22Rv1 (cell line): ENCODE measurements at regions not wholly inside any gene's neighbourhood (a gene's known extent, or its start where the extent isn't known, plus 50 kb on each side); places are given as distances from the start of the nearest gene placed in this dataset.
A peak's percentile ranks its signal among the peaks of the same experiment; 100 is the strongest.

Experiments used
- H3K27ac ChIP-seq: fragments of 450-650 bp; 2 replicates; pipeline ENCODE4 v1.5.1; 2017
- ZFX ChIP-seq: fragments of 450-650 bp; IDR thresholded peaks from 2 replicates; pipeline ENCODE4 v1.6.1; 2017; ENCODE audit warnings: antibody characterized with exemption, borderline replicate concordance
- TF ChIP-seq, protein P1 (sequence below): fragments of 450-650 bp; IDR thresholded peaks from 2 replicates; pipeline ENCODE4 v1.5.1; 2017; ENCODE audit warnings: mild to moderate bottlenecking

DNA sequence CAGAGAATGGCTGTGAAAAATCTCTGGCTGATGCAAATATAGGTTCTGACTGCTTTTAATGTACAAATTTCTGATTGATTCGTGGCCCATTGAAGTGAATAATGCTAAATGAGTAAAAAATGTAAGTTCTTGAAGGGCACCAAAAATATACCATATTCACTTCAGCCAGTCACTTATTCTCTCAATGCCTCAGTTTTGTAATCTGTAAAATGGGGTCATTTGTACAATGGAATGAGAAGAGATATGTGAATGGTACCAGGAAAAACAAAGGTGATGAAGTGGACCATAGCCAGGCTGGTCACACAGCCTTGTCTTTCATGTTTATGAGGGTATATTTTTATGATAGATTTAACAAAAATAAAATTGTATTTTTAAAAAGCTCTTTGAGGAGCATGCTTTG lies 441.2 kb upstream of the NR3C2 start:
- H3K27ac ChIP-seq, result no peak overlapping the region
- TF ChIP-seq, protein P1, sequence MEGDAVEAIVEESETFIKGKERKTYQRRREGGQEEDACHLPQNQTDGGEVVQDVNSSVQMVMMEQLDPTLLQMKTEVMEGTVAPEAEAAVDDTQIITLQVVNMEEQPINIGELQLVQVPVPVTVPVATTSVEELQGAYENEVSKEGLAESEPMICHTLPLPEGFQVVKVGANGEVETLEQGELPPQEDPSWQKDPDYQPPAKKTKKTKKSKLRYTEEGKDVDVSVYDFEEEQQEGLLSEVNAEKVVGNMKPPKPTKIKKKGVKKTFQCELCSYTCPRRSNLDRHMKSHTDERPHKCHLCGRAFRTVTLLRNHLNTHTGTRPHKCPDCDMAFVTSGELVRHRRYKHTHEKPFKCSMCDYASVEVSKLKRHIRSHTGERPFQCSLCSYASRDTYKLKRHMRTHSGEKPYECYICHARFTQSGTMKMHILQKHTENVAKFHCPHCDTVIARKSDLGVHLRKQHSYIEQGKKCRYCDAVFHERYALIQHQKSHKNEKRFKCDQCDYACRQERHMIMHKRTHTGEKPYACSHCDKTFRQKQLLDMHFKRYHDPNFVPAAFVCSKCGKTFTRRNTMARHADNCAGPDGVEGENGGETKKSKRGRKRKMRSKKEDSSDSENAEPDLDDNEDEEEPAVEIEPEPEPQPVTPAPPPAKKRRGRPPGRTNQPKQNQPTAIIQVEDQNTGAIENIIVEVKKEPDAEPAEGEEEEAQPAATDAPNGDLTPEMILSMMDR, result no peak
- TF ChIP-seq ZFX, result no peak

DNA sequence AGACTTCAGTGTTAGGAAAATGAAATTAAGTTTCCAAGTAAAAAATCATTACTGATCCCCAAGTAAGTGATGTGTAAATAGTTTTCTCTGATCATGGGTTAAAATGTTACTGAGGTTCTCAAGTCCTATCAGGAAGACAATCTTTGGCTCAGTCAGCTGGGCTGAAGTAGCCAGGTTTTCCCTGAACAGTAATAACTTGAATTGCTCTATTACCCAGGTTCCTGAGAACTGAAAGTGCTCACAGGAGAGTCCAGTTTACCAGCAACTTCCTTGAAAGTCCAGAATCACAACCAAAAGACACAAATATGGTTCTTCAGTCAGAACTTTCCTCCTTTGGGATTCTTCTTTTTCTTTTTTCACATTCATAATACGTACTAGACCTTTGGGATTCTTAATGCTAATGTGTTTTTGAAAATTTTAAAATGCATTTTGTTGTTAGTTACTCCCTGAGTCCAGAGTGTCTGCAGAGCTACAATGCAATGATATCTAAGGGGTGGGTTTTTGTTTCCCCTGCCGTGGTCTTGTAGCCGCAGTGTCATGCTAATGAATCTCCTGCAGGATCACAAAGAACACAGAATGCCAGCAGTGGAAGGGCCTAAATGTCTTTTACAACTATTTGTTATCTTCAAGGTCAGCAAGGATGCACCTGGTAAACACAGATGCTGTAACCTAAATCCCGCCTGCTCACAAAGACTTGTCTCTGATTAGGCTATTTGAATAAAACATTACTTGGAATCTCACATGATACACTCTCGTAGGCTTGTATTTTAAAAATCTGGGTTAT lies 439.8 kb upstream of the NR3C2 start:
- TF ChIP-seq, protein P1, result no peak
- no peak for TF ChIP-seq ZFX
- no peak overlapping the region for H3K27ac ChIP-seq

DNA sequence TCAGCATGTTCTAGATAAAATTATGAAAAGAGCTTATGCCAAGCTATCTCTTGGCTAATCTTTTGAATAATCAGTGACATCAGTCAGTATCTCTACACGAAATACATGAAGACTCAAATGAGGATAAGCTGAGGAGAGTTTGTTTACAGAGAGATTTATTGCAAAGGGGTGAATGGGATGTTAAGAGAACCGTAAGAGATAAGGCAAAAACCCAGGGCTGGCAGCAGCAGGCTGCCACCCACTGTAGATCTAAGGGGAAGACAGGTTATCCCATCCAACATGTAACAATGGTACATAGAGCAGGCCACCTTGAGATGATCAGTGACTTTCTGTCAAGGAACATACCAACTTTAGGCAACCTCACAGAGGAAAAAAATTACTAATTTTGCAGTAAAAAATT lies 432.1 kb upstream of the NR3C2 start:
- TF ChIP-seq, protein P1, result peak; percentile 26
- no peak for TF ChIP-seq ZFX
- H3K27ac ChIP-seq, result no peak overlapping the region

DNA sequence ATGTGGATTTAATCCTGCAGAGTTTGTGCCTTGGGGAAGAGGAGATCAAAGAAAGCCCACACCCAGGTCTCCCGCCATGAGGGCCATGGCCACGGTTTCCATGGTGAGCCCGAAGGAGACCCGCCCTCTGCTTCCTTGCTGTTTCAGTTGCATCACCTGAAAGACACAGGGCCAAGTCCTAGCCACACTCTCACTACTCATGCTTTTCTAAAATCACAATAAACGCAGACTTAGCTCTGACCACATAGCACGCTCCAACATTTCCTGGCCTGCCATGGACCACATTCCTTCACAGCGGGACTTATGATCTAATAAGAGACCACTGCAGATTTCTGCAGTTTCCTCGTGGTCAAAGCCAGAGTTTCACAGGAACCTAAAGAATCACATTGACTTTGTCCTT lies 426.0 kb upstream of the NR3C2 start:
- H3K27ac ChIP-seq, result no peak overlapping the region
- TF ChIP-seq, protein P1, result no peak
- TF ChIP-seq ZFX, result no peak

DNA sequence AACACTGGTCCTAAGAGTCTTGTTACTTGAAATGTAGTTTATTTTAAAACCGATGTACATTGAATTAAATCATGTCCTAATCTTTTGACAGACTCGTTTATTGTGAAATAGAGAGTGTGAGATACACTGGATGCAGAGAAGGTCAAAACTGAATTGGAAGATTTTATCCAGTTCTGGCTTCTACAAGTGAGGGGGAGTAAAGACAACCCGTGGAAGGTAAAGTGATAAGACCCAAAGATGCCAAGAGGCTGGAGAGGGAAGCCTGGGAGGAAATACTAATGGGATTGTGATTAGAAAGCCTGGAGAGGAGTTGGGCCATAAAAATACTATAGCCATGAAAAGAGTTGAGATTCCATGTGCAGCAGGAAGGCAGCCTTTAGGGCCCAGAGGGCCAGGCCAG lies 424.5 kb upstream of the NR3C2 start:
- H3K27ac ChIP-seq, result no peak overlapping the region
- TF ChIP-seq, protein P1, result no peak
- TF ChIP-seq ZFX, result no peak

DNA sequence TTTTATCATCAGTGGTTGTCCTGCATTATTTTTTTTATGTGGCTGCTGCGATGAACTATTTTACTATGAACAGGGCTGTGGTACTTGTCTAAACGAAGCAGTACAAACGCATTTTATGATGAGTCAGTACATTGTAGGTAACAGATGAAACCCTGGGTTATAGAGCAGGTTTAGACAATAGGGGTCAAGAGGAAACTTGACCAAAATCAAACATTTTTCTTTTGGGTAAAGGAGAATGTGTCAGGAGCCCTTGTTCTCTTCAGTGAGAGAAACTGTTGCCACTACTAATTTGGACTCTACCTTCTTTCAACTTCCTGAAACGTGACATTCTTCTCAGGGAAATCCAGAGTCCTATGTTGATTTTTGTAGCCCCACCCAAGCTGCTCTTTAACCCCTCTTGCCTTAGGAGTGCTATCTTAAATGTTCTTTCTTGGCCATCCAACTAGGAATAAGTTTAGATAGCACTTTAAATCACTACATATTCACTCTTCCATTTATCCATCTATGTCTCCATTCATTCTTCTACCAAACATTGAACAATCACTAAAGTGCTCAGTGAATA lies 415.8 kb upstream of the NR3C2 start:
- TF ChIP-seq ZFX, result no peak
- TF ChIP-seq, protein P1, result no peak
- no peak overlapping the region for H3K27ac ChIP-seq

DNA sequence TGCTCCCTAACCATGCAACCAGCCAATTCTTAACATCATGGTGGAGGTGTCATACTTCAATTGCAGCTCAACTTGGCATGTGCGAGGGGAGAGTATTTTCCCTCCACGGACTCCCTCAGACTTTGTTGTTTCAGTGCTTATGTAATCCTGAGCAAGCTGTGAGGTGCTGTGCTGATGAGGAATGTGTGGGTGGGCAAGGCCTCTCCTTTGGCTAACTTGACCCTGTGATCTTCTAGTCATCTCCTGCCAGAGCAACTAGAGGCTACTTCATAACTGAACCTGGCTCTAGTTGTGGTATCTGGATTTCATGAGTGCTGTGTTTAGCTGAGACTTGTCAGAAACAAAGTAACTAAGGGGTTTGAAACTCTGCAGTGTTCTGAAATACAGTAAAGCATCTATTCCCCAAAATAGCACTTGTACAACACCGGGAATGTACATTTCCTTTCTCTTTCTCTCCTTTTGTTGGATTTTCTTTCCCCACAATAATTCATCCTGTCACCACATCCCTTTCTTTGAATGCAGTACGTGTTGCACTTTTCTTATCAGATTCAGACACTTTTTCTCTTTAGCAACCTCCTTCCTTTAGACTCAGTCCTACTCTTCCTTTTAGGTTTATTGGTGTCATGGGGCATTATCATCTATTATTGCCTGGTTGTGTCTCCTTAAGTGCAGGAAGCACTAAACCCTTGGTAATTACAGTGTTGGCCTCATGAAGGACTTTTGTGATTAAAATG lies 415.2 kb upstream of the NR3C2 start:
- H3K27ac ChIP-seq, result no peak overlapping the region
- TF ChIP-seq, protein P1, result no peak
- TF ChIP-seq ZFX, result no peak
